ENCODE measurements at regions not wholly inside any gene's neighbourhood (a gene's known extent, or its start where the extent isn't known, plus 50 kb on each side); places are given as distances from the start of the nearest gene placed in this dataset.

DNA sequence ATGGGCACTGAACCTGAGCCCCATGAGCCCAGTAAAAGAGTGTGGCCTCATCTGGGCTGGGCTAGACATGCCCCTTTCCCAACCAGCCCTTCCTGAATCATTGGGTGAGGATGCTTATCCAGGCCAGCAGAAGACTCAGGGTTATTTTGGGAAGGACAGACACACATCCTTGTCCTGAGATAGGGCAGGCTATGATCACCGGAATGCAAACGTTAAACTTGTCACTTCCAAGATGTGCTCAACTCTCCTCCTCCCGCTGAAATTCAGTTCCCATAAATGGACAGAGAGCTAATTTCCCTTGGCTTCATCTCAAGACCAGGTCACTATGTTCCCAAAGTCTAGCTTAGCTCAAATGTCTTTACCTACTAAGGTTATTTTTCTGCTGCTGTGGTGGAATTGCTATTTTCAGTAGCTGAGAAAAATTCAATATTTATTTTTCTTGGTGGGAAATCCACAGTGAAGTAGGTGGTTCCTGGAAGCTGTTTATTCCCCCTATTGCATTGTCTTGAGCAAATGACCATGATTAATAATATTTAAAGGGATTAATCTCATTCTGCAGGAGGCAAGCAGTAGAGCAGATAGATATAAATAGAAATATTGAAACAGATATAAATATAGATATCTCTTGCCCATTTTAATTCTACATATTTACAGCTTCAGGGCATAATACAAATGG lies 70.0 kb downstream of the NXNL2 start:
- Mint-ChIP-seq H3K27me3 (ENCODE audit: low read depth) (0 out of 2 replicates have a peak, but pooled peaks cover 4% of the 10 kb centered on the region), H3K27ac (no peak overlapping the region), H3K4me3 (no peak overlapping the region), H3K36me3 (no peaks in the 10 kb centered on the region), H3K9me3 (no peaks in the 10 kb centered on the region), H3K4me1 (no peaks in the 10 kb centered on the region)
- CTCF ChIA-PET, result interaction anchor here (1.5 kb wide), 1 partner anchor 14 kb away, joined by 3 read pairs; no protein-coding TSS in a partner anchor
- TF ChIP-seq PRRX2 (CRISPR knock-in tag; IDR thresholded peaks at IDR 0.05) (no peak), ZNF219 (CRISPR knock-in tag; IDR thresholded peaks at IDR 0.05; ENCODE audit: borderline replicate concordance) (no peak), OVOL2 (CRISPR knock-in tag; IDR thresholded peaks at IDR 0.05; ENCODE audit: borderline replicate concordance) (no peak), ZNF317 (CRISPR knock-in tag; IDR thresholded peaks at IDR 0.05; ENCODE audit: borderline replicate concordance, low read depth) (no peak), IRF2 (CRISPR knock-in tag; IDR thresholded peaks at IDR 0.05; ENCODE audit: borderline replicate concordance, low read depth) (no peak), ERG (CRISPR knock-in tag; IDR thresholded peaks at IDR 0.05) (no peak)
- no peak for ATAC-seq
- DNase-seq (ENCODE audit: low spot score), result no peak
- POLR2A ChIA-PET, result no interaction called here

- H3K27me3 Mint-ChIP-seq (ENCODE audit: low read depth), result 0 out of 2 replicates have a peak, but pooled peaks cover 4% of the 10 kb centered on the region
- H3K9me3 Mint-ChIP-seq, result no peaks in the 10 kb centered on the region
- no peaks in the 10 kb centered on the region for H3K36me3 Mint-ChIP-seq
- no peak overlapping the region for H3K27ac Mint-ChIP-seq
- ChIA-PET CTCF (interaction anchor here (1.5 kb wide), 1 partner anchor 15 kb away, joined by 3 read pairs; no protein-coding TSS in a partner anchor), POLR2A (no interaction called here)
- TF ChIP-seq, protein P1, sequence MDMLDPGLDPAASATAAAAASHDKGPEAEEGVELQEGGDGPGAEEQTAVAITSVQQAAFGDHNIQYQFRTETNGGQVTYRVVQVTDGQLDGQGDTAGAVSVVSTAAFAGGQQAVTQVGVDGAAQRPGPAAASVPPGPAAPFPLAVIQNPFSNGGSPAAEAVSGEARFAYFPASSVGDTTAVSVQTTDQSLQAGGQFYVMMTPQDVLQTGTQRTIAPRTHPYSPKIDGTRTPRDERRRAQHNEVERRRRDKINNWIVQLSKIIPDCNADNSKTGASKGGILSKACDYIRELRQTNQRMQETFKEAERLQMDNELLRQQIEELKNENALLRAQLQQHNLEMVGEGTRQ (CRISPR knock-in tag; IDR thresholded peaks at IDR 0.05), result no peak
- no peak for TF ChIP-seq FOXK1 (CRISPR knock-in tag; IDR thresholded peaks at IDR 0.05)
- no peak for TF ChIP-seq FOXP1 (CRISPR knock-in tag; IDR thresholded peaks at IDR 0.05; ENCODE audit: borderline replicate concordance)
- no peak for TF ChIP-seq ATF2 (CRISPR knock-in tag; IDR thresholded peaks at IDR 0.05; ENCODE audit: borderline replicate concordance, low read depth)
- TF ChIP-seq PREB (CRISPR knock-in tag; IDR thresholded peaks at IDR 0.05; ENCODE audit: borderline replicate concordance), result no peak
- no peak for TF ChIP-seq HMGA2 (CRISPR knock-in tag; IDR thresholded peaks at IDR 0.05)
- no peak for TF ChIP-seq NFE2L1 (CRISPR knock-in tag; IDR thresholded peaks at IDR 0.05)
- no peak for TF ChIP-seq SMAD4 (CRISPR knock-in tag; IDR thresholded peaks at IDR 0.05)
- no peak for TF ChIP-seq MXD4 (CRISPR knock-in tag; IDR thresholded peaks at IDR 0.05; ENCODE audit: borderline replicate concordance)
- no peak for TF ChIP-seq ZNF396 (CRISPR knock-in tag; IDR thresholded peaks at IDR 0.05; ENCODE audit: borderline replicate concordance)
- H3K4me1 Mint-ChIP-seq, result no peaks in the 10 kb centered on the region
- no peak overlapping the region for H3K4me3 Mint-ChIP-seq
- no peak for ATAC-seq
- DNase-seq (ENCODE audit: low spot score), result no peak
Measured at GRCh38 chr9:88605512-88606362, 70.8 kb downstream of the NXNL2 start.

- Mint-ChIP-seq H3K9me3 (peaks cover 49% of the 10 kb centered on the region), H3K27ac (no peak overlapping the region), H3K36me3 (peaks cover 24% of the 10 kb centered on the region), H3K27me3 (ENCODE audit: low read depth) (peaks cover 3% of the 10 kb centered on the region; the same call in 1 of the 2 replicates), H3K4me3 (no peak overlapping the region), H3K4me1 (no peaks in the 10 kb centered on the region)
- POLR2A ChIA-PET, result no interaction called here
- no peak for DNase-seq (ENCODE audit: low spot score)
- CTCF ChIA-PET, result no interaction called here
- ATAC-seq, result no peak
- TF ChIP-seq HMGA2 (CRISPR knock-in tag; IDR thresholded peaks at IDR 0.05) (no peak), ATF3 (CRISPR knock-in tag; conservative IDR thresholded peaks at IDR 0.05) (no peak), ZNF121 (CRISPR knock-in tag; IDR thresholded peaks at IDR 0.05) (no peak), E2F5 (CRISPR knock-in tag; IDR thresholded peaks at IDR 0.05) (no peak), E2F4 (CRISPR knock-in tag; IDR thresholded peaks at IDR 0.05; ENCODE audit: borderline replicate concordance, low read depth) (no peak)
Measured at GRCh38 chr9:88614359-88614758, 79.4 kb downstream of the NXNL2 start.

Data from WTC11 (cell line).